WTC11 (cell line): ENCODE measurements at regions not wholly inside any gene's neighbourhood (a gene's known extent, or its start where the extent isn't known, plus 50 kb on each side); places are given as distances from the start of the nearest gene placed in this dataset.

Experiments used
- ATAC-seq: fragments of 200-7000 bp; cut with Tn5 transposase; 2 replicates; pipeline ENCODE4 v1.10.0; 2021; ENCODE audit warnings: mild to moderate bottlenecking, moderate library complexity
- CTCF ChIA-PET: fragments of 300-600 bp; sonication (Branson Sonifier 250); formaldehyde crosslinking; loops from one replicate; lab custom pipeline; 2021; ENCODE audit warnings: antibody characterized with exemption; lab: Charles Lee
- POLR2A ChIA-PET: fragments of 350-600 bp; sonication (Branson Sonifier 250); formaldehyde crosslinking; loops from one replicate; lab custom pipeline; 2021; ENCODE audit warnings: antibody characterized with exemption; lab: Charles Lee
- DNase-seq: peaks from one replicate; pipeline ENCODE4 v3.0.0; 2021; ENCODE audit warnings: low spot score
- H3K27ac Mint-ChIP-seq: 2 replicates; pipeline ENCODE4 v1.8.0; 2021; ENCODE audit warnings: mixed read lengths
- H3K27me3 Mint-ChIP-seq: 2 replicates; pipeline ENCODE4 v1.8.0; 2021; ENCODE audit warnings: low read depth, mild to moderate bottlenecking, moderate library complexity, mixed read lengths
- H3K36me3 Mint-ChIP-seq: 2 replicates; pipeline ENCODE4 v1.8.0; 2021; ENCODE audit warnings: mixed read lengths
- H3K4me1 Mint-ChIP-seq: 2 replicates; pipeline ENCODE4 v1.8.0; 2022; ENCODE audit warnings: mixed read lengths
- H3K4me3 Mint-ChIP-seq: 2 replicates; pipeline ENCODE4 v1.8.0; 2021; ENCODE audit warnings: mild to moderate bottlenecking, moderate library complexity, mixed read lengths
- H3K9me3 Mint-ChIP-seq: 2 replicates; pipeline ENCODE4 v1.8.0; 2021; ENCODE audit warnings: mixed read lengths
- CTCF ChIP-seq: fragments of 200-600 bp; IDR thresholded peaks from 2 replicates; pipeline ENCODE4 v1.8.0; 2022; ENCODE audit warnings: antibody characterized with exemption
- ELF4 ChIP-seq: sonication (generic); formaldehyde crosslinking; IDR thresholded peaks from 2 replicates; pipeline ENCODE4 v1.8.1; 2022; ENCODE audit warnings: low read depth, mild to moderate bottlenecking, moderate library complexity, missing genetic modification reagents
- EMX1 ChIP-seq: fragments of 250-450 bp; sonication (Bioruptor Pico); IDR thresholded peaks from 2 replicates; pipeline ENCODE4 v1.8.0; 2021; ENCODE audit warnings: mild to moderate bottlenecking
- ETV6 ChIP-seq: sonication (generic); formaldehyde crosslinking; IDR thresholded peaks from 2 replicates; pipeline ENCODE4 v1.8.1; 2022; ENCODE audit warnings: mild to moderate bottlenecking, missing genetic modification reagents
- GABPB1 ChIP-seq: sonication (generic); formaldehyde crosslinking; IDR thresholded peaks from 2 replicates; pipeline ENCODE4 v1.8.1; 2023; ENCODE audit warnings: mild to moderate bottlenecking, missing genetic modification reagents
- GTF2I ChIP-seq: fragments of 250-450 bp; sonication (Bioruptor Pico); conservative IDR thresholded peaks from 2 replicates; pipeline ENCODE4 v1.4.0; 2021; ENCODE audit warnings: mild to moderate bottlenecking
- MLX ChIP-seq: sonication (generic); formaldehyde crosslinking; IDR thresholded peaks from 2 replicates; pipeline ENCODE4 v1.8.1; 2023; ENCODE audit warnings: mild to moderate bottlenecking, missing genetic modification reagents, moderate library complexity
- NFATC4 ChIP-seq: fragments of 250-450 bp; sonication (Bioruptor Pico); IDR thresholded peaks from 2 replicates; pipeline ENCODE4 v1.9.0; 2021; ENCODE audit warnings: mild to moderate bottlenecking
- NFE2L1 ChIP-seq: sonication (generic); formaldehyde crosslinking; IDR thresholded peaks from 2 replicates; pipeline ENCODE4 v1.8.1; 2023; ENCODE audit warnings: missing genetic modification reagents
- PRRX2 ChIP-seq: fragments of 250-450 bp; sonication (Bioruptor Pico); IDR thresholded peaks from 2 replicates; pipeline ENCODE4 v1.8.0; 2021; ENCODE audit warnings: mild to moderate bottlenecking
- SMAD3 ChIP-seq: sonication (generic); formaldehyde crosslinking; IDR thresholded peaks from 2 replicates; pipeline ENCODE4 v1.8.0; 2022; ENCODE audit warnings: missing genetic modification reagents, mild to moderate bottlenecking, borderline replicate concordance
- SOX15 ChIP-seq: fragments of 250-450 bp; sonication (Bioruptor Pico); IDR thresholded peaks from 2 replicates; pipeline ENCODE4 v1.9.0; 2021; ENCODE audit warnings: mild to moderate bottlenecking
- STAT6 ChIP-seq: sonication (generic); formaldehyde crosslinking; conservative IDR thresholded peaks from 2 replicates; pipeline ENCODE4 v1.8.1; 2023; ENCODE audit warnings: mild to moderate bottlenecking, low read depth, missing genetic modification reagents, moderate library complexity
- ZBTB21 ChIP-seq: sonication (generic); formaldehyde crosslinking; IDR thresholded peaks from 2 replicates; pipeline ENCODE4 v1.8.1; 2023; ENCODE audit warnings: mild to moderate bottlenecking, missing genetic modification reagents, borderline replicate concordance
- ZNF121 ChIP-seq: sonication (generic); formaldehyde crosslinking; IDR thresholded peaks from 2 replicates; pipeline ENCODE4 v1.8.0; 2023; ENCODE audit warnings: missing genetic modification reagents
- ZNF263 ChIP-seq: sonication (generic); formaldehyde crosslinking; IDR thresholded peaks from 2 replicates; pipeline ENCODE4 v1.8.1; 2022; ENCODE audit warnings: low read depth, mild to moderate bottlenecking, moderate library complexity, missing genetic modification reagents
- ZNF396 ChIP-seq: fragments of 250-450 bp; sonication (Bioruptor Pico); IDR thresholded peaks from 2 replicates; pipeline ENCODE4 v1.8.0; 2021; ENCODE audit warnings: mild to moderate bottlenecking, moderate library complexity, borderline replicate concordance
- TF ChIP-seq, protein P1 (sequence below): sonication (generic); formaldehyde crosslinking; IDR thresholded peaks from 2 replicates; pipeline ENCODE4 v1.8.1; 2022; ENCODE audit warnings: mild to moderate bottlenecking, missing genetic modification reagents, moderate library complexity, borderline replicate concordance
- TF ChIP-seq, protein P2 (sequence below): sonication (generic); formaldehyde crosslinking; IDR thresholded peaks from 2 replicates; pipeline ENCODE4 v1.8.0; 2022; ENCODE audit warnings: mild to moderate bottlenecking, missing genetic modification reagents

DNA sequence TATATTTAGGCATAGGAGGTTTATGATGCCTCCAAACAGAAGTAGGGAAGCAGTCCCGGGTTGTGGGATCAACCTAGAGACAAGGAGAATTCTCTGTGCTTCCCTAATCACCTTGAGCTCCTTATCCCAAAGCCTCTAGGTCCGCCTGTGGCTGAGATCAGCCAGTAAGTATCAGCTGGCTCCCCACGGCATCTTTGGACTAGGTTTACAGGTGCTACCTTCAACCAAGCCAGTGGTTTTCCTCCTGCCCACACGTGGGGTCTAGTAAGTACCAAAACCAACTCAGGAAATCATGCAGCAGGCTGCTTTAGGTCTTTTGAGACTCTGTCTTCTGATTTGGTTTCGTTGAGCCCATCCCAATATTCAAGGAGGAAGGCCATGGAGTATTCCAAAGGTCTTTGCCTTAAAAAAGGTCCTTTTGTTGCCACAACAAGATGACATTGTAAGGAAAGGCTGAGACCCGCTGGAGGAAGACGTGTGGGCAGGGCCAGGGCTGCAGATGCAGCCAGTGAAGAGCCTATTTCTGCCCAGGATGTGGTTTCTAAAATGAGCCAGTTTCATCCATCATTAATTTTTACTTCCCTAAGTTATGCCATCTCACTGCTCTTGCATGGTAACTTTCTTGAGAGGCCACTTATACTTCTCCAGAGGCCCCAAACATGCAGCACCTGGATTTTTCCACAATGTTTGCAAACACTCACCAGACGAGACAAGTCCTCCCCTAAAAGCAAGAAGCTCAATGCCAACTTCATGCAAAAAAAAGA is 248.7 kb downstream of the RNF152 start (continued):
- TF ChIP-seq STAT6 (CRISPR knock-in tag) (no peak), NFE2L1 (no peak), MLX (no peak), ZNF121 (CRISPR knock-in tag) (no peak), EMX1 (CRISPR knock-in tag) (no peak), ELF4 (no peak), ZNF263 (CRISPR knock-in tag) (no peak), GTF2I (no peak), ZNF396 (CRISPR knock-in tag) (no peak), PRRX2 (no peak), ZBTB21 (no peak), GABPB1 (CRISPR knock-in tag) (no peak)
- TF ChIP-seq, protein P1, sequence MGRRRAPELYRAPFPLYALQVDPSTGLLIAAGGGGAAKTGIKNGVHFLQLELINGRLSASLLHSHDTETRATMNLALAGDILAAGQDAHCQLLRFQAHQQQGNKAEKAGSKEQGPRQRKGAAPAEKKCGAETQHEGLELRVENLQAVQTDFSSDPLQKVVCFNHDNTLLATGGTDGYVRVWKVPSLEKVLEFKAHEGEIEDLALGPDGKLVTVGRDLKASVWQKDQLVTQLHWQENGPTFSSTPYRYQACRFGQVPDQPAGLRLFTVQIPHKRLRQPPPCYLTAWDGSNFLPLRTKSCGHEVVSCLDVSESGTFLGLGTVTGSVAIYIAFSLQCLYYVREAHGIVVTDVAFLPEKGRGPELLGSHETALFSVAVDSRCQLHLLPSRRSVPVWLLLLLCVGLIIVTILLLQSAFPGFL (CRISPR knock-in tag): no peak

- DNase-seq (no peak), ATAC-seq (no peak)
- Mint-ChIP-seq H3K36me3 (no peaks in the 10 kb centered on the region), H3K27ac (no peak overlapping the region), H3K4me3 (no peak overlapping the region), H3K4me1 (peaks cover 38% of the 10 kb centered on the region), H3K27me3 (peaks cover 95% of the 10 kb centered on the region), H3K9me3 (no peaks in the 10 kb centered on the region; the same call in 1 of the 2 replicates)
- CTCF ChIA-PET: interaction anchor here (0.9 kb wide), 1 partner anchor 491 kb away, joined by 3 read pairs; no protein-coding TSS in a partner anchor
- no peak for TF ChIP-seq SOX15 (CRISPR knock-in tag)
- no peak for TF ChIP-seq ETV6
- no peak for TF ChIP-seq ZBTB21
- TF ChIP-seq, protein P2, sequence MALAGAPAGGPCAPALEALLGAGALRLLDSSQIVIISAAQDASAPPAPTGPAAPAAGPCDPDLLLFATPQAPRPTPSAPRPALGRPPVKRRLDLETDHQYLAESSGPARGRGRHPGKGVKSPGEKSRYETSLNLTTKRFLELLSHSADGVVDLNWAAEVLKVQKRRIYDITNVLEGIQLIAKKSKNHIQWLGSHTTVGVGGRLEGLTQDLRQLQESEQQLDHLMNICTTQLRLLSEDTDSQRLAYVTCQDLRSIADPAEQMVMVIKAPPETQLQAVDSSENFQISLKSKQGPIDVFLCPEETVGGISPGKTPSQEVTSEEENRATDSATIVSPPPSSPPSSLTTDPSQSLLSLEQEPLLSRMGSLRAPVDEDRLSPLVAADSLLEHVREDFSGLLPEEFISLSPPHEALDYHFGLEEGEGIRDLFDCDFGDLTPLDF: no peak
- TF ChIP-seq NFATC4 (CRISPR knock-in tag): no peak
- TF ChIP-seq SMAD3 (CRISPR knock-in tag): no peak
- no peak for TF ChIP-seq CTCF
- POLR2A ChIA-PET: no interaction called here
These were observed 252.9 kb downstream of the RNF152 start for GRCh38 chr18:61639886-61640285.
